CD8-positive, alpha-beta memory T cell (primary cell): ENCODE measurements at regions not wholly inside any gene's neighbourhood (a gene's known extent, or its start where the extent isn't known, plus 50 kb on each side); places are given as distances from the start of the nearest gene placed in this dataset.

Experiments
- CTCF ChIA-PET: fragments of 350-600 bp; sonication (Branson Sonifier 250); formaldehyde crosslinking; loops from one replicate; lab custom pipeline; 2021; ENCODE audit warnings: antibody characterized with exemption; lab: Charles Lee
- POLR2A ChIA-PET: fragments of 350-600 bp; sonication (Branson Sonifier 250); formaldehyde crosslinking; loops from one replicate; lab custom pipeline; 2021; ENCODE audit warnings: antibody characterized with exemption; lab: Charles Lee
- DNase-seq, 5 donors: peaks; one replicate each; pipeline versions ENCODE4 v3.0.0 to v3.0.0-alpha.2; 2020 to 2022; ENCODE audit warnings: mixed read lengths in 1 of 5
- H3K27ac ChIP-seq: one replicate; pipeline ENCODE4 v1.7.0; 2013; ENCODE audit warnings: low read depth, mild to moderate bottlenecking, low read length, moderate library complexity
- H3K27me3 ChIP-seq: 2 replicates; pipeline ENCODE4 v1.7.0; 2013; ENCODE audit warnings: low read length, mild to moderate bottlenecking; ENCODE audit not compliant: insufficient read depth, poor library complexity, severe bottlenecking
- H3K36me3 ChIP-seq: 2 replicates; pipeline ENCODE4 v1.7.0; 2013; ENCODE audit warnings: mild to moderate bottlenecking, low read length, moderate library complexity; ENCODE audit not compliant: insufficient read depth
- H3K4me1 ChIP-seq: 2 replicates; pipeline ENCODE4 v1.7.0; 2013; ENCODE audit warnings: mild to moderate bottlenecking, low read length, moderate library complexity; ENCODE audit not compliant: insufficient read depth
- H3K4me3 ChIP-seq: 2 replicates; pipeline ENCODE4 v1.7.0; 2013; ENCODE audit warnings: mild to moderate bottlenecking, low read length
- H3K9me3 ChIP-seq: 2 replicates; pipeline ENCODE4 v1.7.0; 2013; ENCODE audit warnings: mild to moderate bottlenecking, low read length
- H3K27ac Mint-ChIP-seq, 8 donors: one replicate each; pipeline ENCODE4 v1.8.0; 2020 to 2021; ENCODE audit warnings: mixed read lengths in 8 of 8, mild to moderate bottlenecking in 6 of 8, inconsistent platforms in 3 of 8, moderate library complexity in 3 of 8
- H3K27me3 Mint-ChIP-seq, 2 donors: one replicate each; pipeline ENCODE4 v1.8.0; 2020 to 2021; ENCODE audit warnings: mixed read lengths in 2 of 2, mild to moderate bottlenecking in 1 of 2, moderate library complexity in 1 of 2
- H3K36me3 Mint-ChIP-seq, 3 donors: one replicate each; pipeline ENCODE4 v1.8.0; 2020 to 2021; ENCODE audit warnings: mixed read lengths in 3 of 3, inconsistent platforms in 1 of 3, mild to moderate bottlenecking in 1 of 3
- H3K4me1 Mint-ChIP-seq, 3 donors: one replicate each; pipeline ENCODE4 v1.8.0; 2020 to 2021; ENCODE audit warnings: mixed read lengths in 3 of 3, inconsistent platforms in 1 of 3, mild to moderate bottlenecking in 1 of 3
- H3K4me3 Mint-ChIP-seq, 7 donors: one replicate each; pipeline ENCODE4 v1.8.0; 2020 to 2021; ENCODE audit warnings: mixed read lengths in 7 of 7, mild to moderate bottlenecking in 6 of 7, moderate library complexity in 4 of 7, inconsistent platforms in 2 of 7
- H3K9me3 Mint-ChIP-seq, 5 donors: one replicate each; pipeline ENCODE4 v1.8.0; 2020 to 2022; ENCODE audit warnings: mixed read lengths in 5 of 5, mild to moderate bottlenecking in 3 of 5, moderate library complexity in 2 of 5, inconsistent platforms in 1 of 5

DNA sequence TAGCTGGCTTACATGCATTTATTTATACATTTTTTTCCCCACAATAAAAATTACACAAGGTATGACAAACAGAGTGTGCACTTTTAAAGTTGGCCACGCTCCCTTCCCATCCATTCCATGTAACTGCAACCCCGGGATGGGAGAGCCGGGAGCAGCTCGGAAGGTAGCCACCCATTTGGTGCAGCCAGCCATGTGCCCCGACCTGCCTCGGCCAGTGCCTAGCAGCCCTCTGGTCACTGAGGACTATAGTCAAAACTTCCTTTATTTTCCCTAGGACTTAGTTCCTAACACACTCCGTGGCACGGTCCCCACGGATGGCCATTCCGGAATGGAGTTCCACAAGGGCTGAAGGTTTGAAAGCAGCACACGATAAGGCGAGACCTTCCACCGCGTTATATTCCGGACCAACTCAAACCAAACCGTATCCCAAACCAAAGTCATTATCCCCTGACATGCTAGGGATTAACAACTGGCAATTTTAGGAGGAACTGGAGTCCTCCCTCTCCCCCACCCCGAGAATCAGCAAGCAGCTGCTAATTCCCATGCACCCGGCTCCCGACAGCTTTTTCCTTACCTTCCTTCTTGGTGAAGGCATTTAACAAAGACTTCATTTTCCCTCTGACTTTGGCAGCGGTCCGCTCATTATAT, 426.4 kb downstream of the SHANK2 start:
- no peak overlapping the region for H3K4me3 Mint-ChIP-seq
- no peaks in the 10 kb centered on the region for H3K27me3 ChIP-seq
- no peaks in the 10 kb centered on the region for H3K4me1 Mint-ChIP-seq
- H3K4me1 ChIP-seq: no peaks in the 10 kb centered on the region
- H3K36me3 ChIP-seq: no peaks in the 10 kb centered on the region
- peaks cover 5 to 28% of the 10 kb centered on the region in 2 donors for H3K27me3 Mint-ChIP-seq
- H3K36me3 Mint-ChIP-seq: no peaks in the 10 kb centered on the region
- ChIA-PET CTCF (no interaction called here), POLR2A (no interaction called here)
- H3K27ac Mint-ChIP-seq: no peak overlapping the region
- DNase-seq: no peak
- H3K27ac ChIP-seq: no peak overlapping the region
- H3K9me3 ChIP-seq: no peaks in the 10 kb centered on the region
- H3K9me3 Mint-ChIP-seq: no peaks in the 10 kb centered on the region
- H3K4me3 ChIP-seq: no peak overlapping the region

DNA sequence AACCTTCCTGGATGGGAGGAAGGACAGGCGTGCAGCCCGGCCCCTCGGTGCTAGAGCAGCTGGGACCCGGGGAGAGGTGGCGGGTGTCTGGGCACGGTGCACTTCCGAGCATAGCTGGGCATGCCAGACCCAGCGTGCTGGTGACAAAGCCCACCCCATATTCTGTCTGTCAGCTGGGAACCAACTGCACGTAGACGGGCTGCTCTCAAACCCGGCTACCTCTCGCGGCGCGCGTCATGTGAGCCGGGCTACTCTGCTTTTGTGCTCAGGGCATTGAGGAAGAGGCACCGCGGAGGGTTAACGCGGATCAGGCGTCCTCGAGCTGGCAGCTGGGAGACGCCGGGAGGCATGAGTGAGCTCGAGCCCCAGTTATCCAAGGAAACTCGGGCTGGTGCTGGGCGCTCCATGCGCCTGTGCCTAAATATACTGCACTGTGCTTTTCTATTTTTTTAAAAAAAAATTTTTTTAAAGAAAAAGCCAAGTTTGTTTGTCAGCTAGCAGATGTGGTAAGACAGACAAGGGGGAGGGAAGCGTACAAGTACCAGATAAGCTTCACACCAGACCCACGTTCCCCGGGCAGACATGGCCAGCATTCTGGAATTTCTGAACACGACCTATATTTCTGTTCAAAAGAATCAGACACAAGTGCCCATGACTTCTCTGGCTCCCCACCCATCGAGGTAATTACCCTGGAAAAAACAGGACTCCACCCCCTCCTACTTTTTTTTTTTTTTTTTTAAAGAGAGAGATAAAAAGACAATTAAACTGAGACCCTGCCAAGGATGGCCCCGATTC, 425.6 kb downstream of the SHANK2 start:
- H3K27ac Mint-ChIP-seq: no peak overlapping the region
- Histone ChIP-seq H3K27ac (no peak overlapping the region), H3K9me3 (no peaks in the 10 kb centered on the region), H3K27me3 (no peaks in the 10 kb centered on the region), H3K4me3 (no peak overlapping the region), H3K36me3 (no peaks in the 10 kb centered on the region), H3K4me1 (no peaks in the 10 kb centered on the region)
- no peak overlapping the region for H3K4me3 Mint-ChIP-seq
- ChIA-PET CTCF (no interaction called here), POLR2A (no interaction called here)
- no peaks in the 10 kb centered on the region for H3K36me3 Mint-ChIP-seq
- no peaks in the 10 kb centered on the region for H3K4me1 Mint-ChIP-seq
- H3K9me3 Mint-ChIP-seq: peaks cover 0 to 4% (median 0%) of the 10 kb centered on the region in 5 donors
- H3K27me3 Mint-ChIP-seq: peaks cover 5 to 32% of the 10 kb centered on the region in 2 donors
- DNase-seq: no peak

DNA sequence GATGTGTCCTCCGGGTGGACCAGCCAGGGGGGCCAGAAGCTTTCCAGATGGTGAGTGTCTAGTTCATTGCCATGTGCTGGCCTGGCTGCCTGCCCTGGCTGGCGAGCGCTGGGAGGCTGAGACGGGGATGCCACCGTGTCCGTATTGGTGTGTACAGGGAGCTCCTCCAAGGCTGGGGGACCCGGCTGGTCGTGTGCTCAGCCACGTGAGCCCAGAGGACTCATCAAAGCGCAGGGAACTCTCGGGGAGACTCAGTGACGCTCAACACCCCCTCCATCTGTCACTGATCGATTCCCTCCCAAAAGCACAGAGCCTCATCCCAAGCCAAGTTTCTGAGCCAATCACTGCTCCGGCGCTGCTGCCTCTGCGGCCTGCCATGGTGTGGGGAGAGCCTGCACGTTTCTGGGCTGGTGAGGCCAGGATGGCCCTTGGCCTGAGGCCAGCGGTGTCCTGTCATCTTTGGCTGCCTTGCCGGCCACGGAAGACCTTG, 423.7 kb downstream of the SHANK2 start:
- H3K9me3 Mint-ChIP-seq: peaks cover 0 to 4% (median 0%) of the 10 kb centered on the region in 5 donors
- ChIA-PET POLR2A (no interaction called here), CTCF (no interaction called here)
- no peak for DNase-seq
- no peaks in the 10 kb centered on the region for H3K27me3 ChIP-seq
- H3K27ac ChIP-seq: no peak overlapping the region
- no peaks in the 10 kb centered on the region for H3K4me1 ChIP-seq
- no peaks in the 10 kb centered on the region for H3K36me3 Mint-ChIP-seq
- peaks cover 5 to 33% of the 10 kb centered on the region in 2 donors for H3K27me3 Mint-ChIP-seq
- H3K9me3 ChIP-seq: no peaks in the 10 kb centered on the region
- H3K36me3 ChIP-seq: no peaks in the 10 kb centered on the region
- H3K4me3 ChIP-seq: no peak overlapping the region
- H3K27ac Mint-ChIP-seq: no peak overlapping the region
- H3K4me3 Mint-ChIP-seq: no peak overlapping the region
- no peaks in the 10 kb centered on the region for H3K4me1 Mint-ChIP-seq

DNA sequence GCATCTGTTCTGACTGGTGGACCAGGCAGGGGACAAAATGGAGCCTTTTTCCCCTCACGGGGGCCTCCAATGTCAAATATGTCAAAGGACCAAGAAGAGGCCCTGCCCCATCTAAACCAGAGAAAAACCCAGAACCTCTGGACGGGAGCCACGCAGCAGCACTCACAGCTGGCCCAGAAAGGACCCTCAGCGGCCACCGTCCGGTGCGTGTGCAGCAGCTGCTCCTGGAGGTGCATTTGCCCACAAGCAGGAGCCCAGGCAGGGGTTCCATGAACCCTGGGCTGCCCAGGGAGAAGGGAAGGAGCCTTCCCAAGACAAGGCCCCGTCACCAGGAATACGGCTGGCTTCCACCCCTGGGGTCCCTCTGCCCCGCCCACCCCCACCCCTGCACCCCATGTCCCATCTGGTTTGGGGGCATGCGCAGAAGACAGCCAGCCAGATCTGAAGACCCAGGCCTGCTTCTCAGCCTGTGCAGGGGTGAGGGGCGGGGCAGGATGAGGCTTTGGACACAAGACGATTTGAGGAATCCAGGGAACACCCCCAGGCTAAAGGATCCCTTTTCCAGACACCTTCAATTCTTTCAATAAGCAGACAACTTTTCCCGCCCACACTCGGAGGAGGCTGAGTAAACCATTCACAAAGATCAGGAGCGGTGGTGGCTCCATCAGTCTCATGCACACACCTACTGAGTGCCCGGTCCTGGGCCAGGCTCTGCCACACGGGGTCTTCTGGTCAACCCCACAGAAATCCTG, 423.1 kb downstream of the SHANK2 start:
- Mint-ChIP-seq H3K36me3 (no peaks in the 10 kb centered on the region), H3K4me1 (no peaks in the 10 kb centered on the region), H3K4me3 (no peak overlapping the region), H3K27me3 (peaks cover 3 to 27% of the 10 kb centered on the region in 2 donors), H3K9me3 (peaks cover 0 to 4% (median 0%) of the 10 kb centered on the region in 5 donors), H3K27ac (no peak overlapping the region)
- Histone ChIP-seq H3K4me3 (no peak overlapping the region), H3K4me1 (no peaks in the 10 kb centered on the region), H3K36me3 (no peaks in the 10 kb centered on the region), H3K9me3 (no peaks in the 10 kb centered on the region), H3K27me3 (no peaks in the 10 kb centered on the region), H3K27ac (no peak overlapping the region)
- ChIA-PET CTCF (no interaction called here), POLR2A (no interaction called here)
- DNase-seq: no peak

DNA sequence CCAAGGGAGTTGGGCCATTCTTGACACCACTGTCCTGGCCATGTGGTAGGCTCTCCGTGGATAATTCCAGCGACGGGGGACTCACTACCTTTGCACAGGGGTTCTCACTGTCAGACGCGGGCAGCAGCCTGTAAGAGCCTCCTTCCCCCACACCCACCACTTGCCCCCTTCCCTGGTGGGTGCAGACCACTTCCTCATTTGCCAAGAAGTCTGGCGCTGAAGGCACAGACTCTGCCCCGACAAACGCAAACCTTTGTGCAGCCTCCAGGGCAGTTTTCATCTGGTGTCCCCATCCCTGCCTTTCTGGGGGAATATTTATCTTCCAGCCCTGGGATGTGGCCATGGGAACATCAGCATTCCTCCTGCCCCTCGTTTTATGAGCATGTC, 422.5 kb downstream of the SHANK2 start:
- CTCF ChIA-PET: no interaction called here
- no peak overlapping the region for H3K4me3 Mint-ChIP-seq
- Histone ChIP-seq H3K4me3 (no peak overlapping the region), H3K4me1 (no peaks in the 10 kb centered on the region), H3K27ac (no peak overlapping the region), H3K9me3 (no peaks in the 10 kb centered on the region), H3K36me3 (no peaks in the 10 kb centered on the region), H3K27me3 (no peaks in the 10 kb centered on the region)
- no peak for DNase-seq
- H3K36me3 Mint-ChIP-seq: no peaks in the 10 kb centered on the region
- POLR2A ChIA-PET: no interaction called here
- peaks cover 0 to 4% (median 0%) of the 10 kb centered on the region in 5 donors for H3K9me3 Mint-ChIP-seq
- no peaks in the 10 kb centered on the region for H3K4me1 Mint-ChIP-seq
- no peak overlapping the region for H3K27ac Mint-ChIP-seq
- peaks cover 3 to 25% of the 10 kb centered on the region in 2 donors for H3K27me3 Mint-ChIP-seq

DNA sequence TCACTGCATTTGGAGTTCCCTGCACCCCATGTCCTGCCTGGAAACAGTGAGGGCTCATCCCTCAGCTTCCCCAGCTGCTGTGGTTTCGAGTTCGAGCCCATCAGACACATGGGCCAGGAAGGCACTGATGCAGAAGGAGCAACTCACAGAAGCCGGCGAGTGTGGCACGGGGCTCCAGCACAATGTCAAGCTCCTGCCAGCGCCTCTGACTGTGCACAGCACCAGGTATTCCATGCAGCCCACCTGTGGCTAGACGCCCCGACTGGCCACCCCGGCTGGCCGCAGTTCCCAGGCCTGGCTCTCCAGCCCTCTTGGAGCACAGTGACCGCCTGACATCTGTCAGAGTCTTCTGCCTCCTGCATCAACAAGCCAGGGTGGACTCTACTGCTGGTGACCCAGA, 419.4 kb downstream of the SHANK2 start:
- no peak overlapping the region for H3K27ac ChIP-seq
- Mint-ChIP-seq H3K9me3 (peaks cover 0 to 5% (median 0%) of the 10 kb centered on the region in 5 donors), H3K36me3 (no peaks in the 10 kb centered on the region), H3K27ac (no peak overlapping the region), H3K4me3 (no peak overlapping the region), H3K27me3 (peaks cover 0 to 10% of the 10 kb centered on the region in 2 donors), H3K4me1 (no peaks in the 10 kb centered on the region)
- H3K9me3 ChIP-seq: no peaks in the 10 kb centered on the region
- no peaks in the 10 kb centered on the region for H3K27me3 ChIP-seq
- no peak overlapping the region for H3K4me3 ChIP-seq
- no peaks in the 10 kb centered on the region for H3K36me3 ChIP-seq
- H3K4me1 ChIP-seq: no peaks in the 10 kb centered on the region
- POLR2A ChIA-PET: no interaction called here
- CTCF ChIA-PET: no interaction called here
- DNase-seq: no peak

DNA sequence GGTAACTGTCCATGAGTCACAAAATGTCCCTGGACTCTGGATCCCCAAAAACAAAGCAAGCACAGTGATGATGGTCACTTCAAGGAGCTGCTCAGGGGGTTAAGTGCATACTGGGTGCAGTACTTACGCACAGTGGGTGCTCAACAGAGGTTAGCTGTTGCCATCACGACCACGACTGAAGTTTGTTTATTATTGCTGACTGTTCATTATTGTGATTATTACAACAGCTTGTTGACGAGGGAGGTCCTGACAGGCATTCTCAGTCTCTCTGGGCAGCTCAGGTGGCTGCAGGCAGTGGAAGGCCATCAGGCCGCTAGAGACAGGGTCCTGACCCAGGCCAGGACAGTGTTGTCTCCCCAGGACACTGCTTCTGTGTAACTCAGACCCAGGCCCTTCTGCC, 418.8 kb downstream of the SHANK2 start:
- CTCF ChIA-PET: no interaction called here
- no peak overlapping the region for H3K27ac Mint-ChIP-seq

More for the DNA sequence above, 418.8 kb downstream of the SHANK2 start:
- Histone ChIP-seq H3K36me3 (no peaks in the 10 kb centered on the region), H3K27me3 (no peaks in the 10 kb centered on the region), H3K27ac (no peak overlapping the region), H3K4me1 (no peaks in the 10 kb centered on the region), H3K9me3 (no peaks in the 10 kb centered on the region), H3K4me3 (no peak overlapping the region)
- Mint-ChIP-seq H3K4me1 (no peaks in the 10 kb centered on the region), H3K27me3 (peaks cover 0 to 10% of the 10 kb centered on the region in 2 donors), H3K9me3 (peaks cover 3 to 10% (median 4%) of the 10 kb centered on the region in 5 donors), H3K4me3 (no peak overlapping the region), H3K36me3 (no peaks in the 10 kb centered on the region)
- POLR2A ChIA-PET: no interaction called here
- no peak for DNase-seq
